ENCODE measurements at regions not wholly inside any gene's neighbourhood (a gene's known extent, or its start where the extent isn't known, plus 50 kb on each side); places are given as distances from the start of the nearest gene placed in this dataset.
"Not testable (repeated sequence)": the region's sequence is repeated elsewhere in the genome, so short reads cannot be mapped to it uniquely, and the experiment has no call there.

DNA sequence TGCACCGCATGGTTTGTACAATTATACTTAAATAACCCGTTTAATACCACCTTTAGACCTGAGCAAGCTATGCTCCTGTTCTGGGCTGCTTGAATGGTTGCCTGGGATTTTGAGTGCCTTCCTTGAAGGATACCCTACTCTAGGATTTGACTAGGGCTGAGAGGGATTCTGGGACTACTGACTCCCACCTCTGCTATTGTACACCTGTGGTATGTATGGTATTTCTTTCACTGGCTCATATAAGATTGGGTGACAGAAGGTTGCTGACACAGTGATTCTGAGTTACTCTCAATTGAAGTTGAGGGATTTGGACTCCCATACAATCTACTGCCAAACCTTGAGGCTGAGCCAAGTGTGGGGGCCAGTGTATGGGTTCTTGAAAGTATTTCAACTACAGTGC lies 494.4 kb upstream of the SEMA3D start:
- TF ChIP-seq, protein P1, sequence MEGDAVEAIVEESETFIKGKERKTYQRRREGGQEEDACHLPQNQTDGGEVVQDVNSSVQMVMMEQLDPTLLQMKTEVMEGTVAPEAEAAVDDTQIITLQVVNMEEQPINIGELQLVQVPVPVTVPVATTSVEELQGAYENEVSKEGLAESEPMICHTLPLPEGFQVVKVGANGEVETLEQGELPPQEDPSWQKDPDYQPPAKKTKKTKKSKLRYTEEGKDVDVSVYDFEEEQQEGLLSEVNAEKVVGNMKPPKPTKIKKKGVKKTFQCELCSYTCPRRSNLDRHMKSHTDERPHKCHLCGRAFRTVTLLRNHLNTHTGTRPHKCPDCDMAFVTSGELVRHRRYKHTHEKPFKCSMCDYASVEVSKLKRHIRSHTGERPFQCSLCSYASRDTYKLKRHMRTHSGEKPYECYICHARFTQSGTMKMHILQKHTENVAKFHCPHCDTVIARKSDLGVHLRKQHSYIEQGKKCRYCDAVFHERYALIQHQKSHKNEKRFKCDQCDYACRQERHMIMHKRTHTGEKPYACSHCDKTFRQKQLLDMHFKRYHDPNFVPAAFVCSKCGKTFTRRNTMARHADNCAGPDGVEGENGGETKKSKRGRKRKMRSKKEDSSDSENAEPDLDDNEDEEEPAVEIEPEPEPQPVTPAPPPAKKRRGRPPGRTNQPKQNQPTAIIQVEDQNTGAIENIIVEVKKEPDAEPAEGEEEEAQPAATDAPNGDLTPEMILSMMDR (conservative IDR thresholded peaks at IDR 0.05): no peak
- Mint-ChIP-seq H3K4me1 (no peaks in the 10 kb centered on the region), H3K36me3 (ENCODE audit: low read depth) (no peaks in the 10 kb centered on the region), H3K27ac (no peak overlapping the region), H3K4me3 (no peak overlapping the region), H3K27me3 (ENCODE audit: insufficient read depth) (no peaks in the 10 kb centered on the region), H3K9me3 (peaks cover 26% of the 10 kb centered on the region)
- H3K27me3 ChIP-seq (ENCODE audit: control insufficient read depth, insufficient read depth, low read length, poor library complexity, severe bottlenecking): no peaks in the 10 kb centered on the region
- DNase-seq: peak; percentile 44
- 90% methylated on average over 2 of the region's 2 CpGs; no CpG with 5 or more reads in 1 of the 2 experiments for WGBS, 2 experiments (ENCODE audit: insufficient coverage in 1 of 2, insufficient read length in 1 of 2)
- no peak overlapping the region for H3K9ac ChIP-seq (ENCODE audit: extremely low read depth, low read length, poor library complexity, severe bottlenecking)
- H3K36me3 ChIP-seq (ENCODE audit: control insufficient read depth, insufficient read depth, low read length): no peaks in the 10 kb centered on the region
- H3K4me3 ChIP-seq (ENCODE audit: low read length): no peak overlapping the region
- peaks cover 12% of the 10 kb centered on the region for H3K9me3 ChIP-seq (ENCODE audit: control insufficient read depth, low read length)
- no peaks in the 10 kb centered on the region for H3K4me1 ChIP-seq (ENCODE audit: control insufficient read depth, insufficient read depth, low read length)
- H3K27ac ChIP-seq (ENCODE audit: low read depth, low read length): no peak overlapping the region

- WGBS, 2 experiments (ENCODE audit: insufficient coverage in 1 of 2, insufficient read length in 1 of 2): 100% methylated on average over 2 of the region's 2 CpGs; no CpG with 5 or more reads in 1 of the 2 experiments
- H3K4me3 Mint-ChIP-seq: not testable (repeated sequence)
These were observed 488.2 kb upstream of the SEMA3D start for GRCh38 chr7:85675093-85675492.

DNA sequence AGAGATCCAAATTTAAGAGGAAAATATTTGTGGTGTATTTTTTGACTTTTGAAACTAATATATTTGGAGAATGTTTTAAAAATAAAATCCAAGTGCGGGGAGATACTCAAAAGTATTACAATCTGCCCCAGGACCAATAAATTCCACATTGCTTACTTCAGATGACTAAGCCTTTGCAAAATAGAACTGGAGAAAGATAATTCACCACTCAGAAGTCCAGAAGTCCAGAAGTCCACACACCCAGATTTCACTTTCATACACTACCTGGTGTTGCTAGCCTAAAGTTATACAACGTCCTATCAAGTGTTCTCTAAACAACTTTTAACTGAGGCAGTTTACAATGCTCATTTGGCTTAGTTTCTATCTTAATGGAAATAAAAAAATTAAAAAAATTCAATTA lies 487.0 kb upstream of the SEMA3D start:
- no peak for DNase-seq
- no peaks in the 10 kb centered on the region for H3K27me3 Mint-ChIP-seq (ENCODE audit: insufficient read depth)
- no peaks in the 10 kb centered on the region for H3K4me1 Mint-ChIP-seq
- TF ChIP-seq, protein P1 (conservative IDR thresholded peaks at IDR 0.05): no peak
- peaks cover 11% of the 10 kb centered on the region for H3K9me3 Mint-ChIP-seq
- no peak overlapping the region for H3K4me3 Mint-ChIP-seq
- H3K9me3 ChIP-seq (ENCODE audit: control insufficient read depth, low read length): no peaks in the 10 kb centered on the region
- no peaks in the 10 kb centered on the region for H3K4me1 ChIP-seq (ENCODE audit: control insufficient read depth, insufficient read depth, low read length)
- H3K36me3 Mint-ChIP-seq (ENCODE audit: low read depth): no peaks in the 10 kb centered on the region
- no peak overlapping the region for H3K9ac ChIP-seq (ENCODE audit: extremely low read depth, low read length, poor library complexity, severe bottlenecking)
- H3K4me3 ChIP-seq (ENCODE audit: low read length): no peak overlapping the region
- H3K36me3 ChIP-seq (ENCODE audit: control insufficient read depth, insufficient read depth, low read length): no peaks in the 10 kb centered on the region
- no peak overlapping the region for H3K27ac Mint-ChIP-seq
- H3K27me3 ChIP-seq (ENCODE audit: control insufficient read depth, insufficient read depth, low read length, poor library complexity, severe bottlenecking): no peaks in the 10 kb centered on the region
- no peak overlapping the region for H3K27ac ChIP-seq (ENCODE audit: low read depth, low read length)
- 88 to 100% methylated on average over 1 to 2 of the region's 2 CpGs for WGBS, 2 experiments (ENCODE audit: insufficient coverage in 1 of 2, insufficient read length in 1 of 2)

More at GRCh38 chr7:85675093-85675492, 488.2 kb upstream of the SEMA3D start:
- not testable (repeated sequence) for H3K4me1 Mint-ChIP-seq; DNase-seq; H3K36me3 ChIP-seq (ENCODE audit: control insufficient read depth, insufficient read depth, low read length); H3K27me3 Mint-ChIP-seq (ENCODE audit: insufficient read depth); H3K27me3 ChIP-seq (ENCODE audit: control insufficient read depth, insufficient read depth, low read length, poor library complexity, severe bottlenecking); H3K9ac ChIP-seq (ENCODE audit: extremely low read depth, low read length, poor library complexity, severe bottlenecking); H3K27ac ChIP-seq (ENCODE audit: low read depth, low read length); H3K4me3 ChIP-seq (ENCODE audit: low read length); H3K36me3 Mint-ChIP-seq (ENCODE audit: low read depth); H3K4me1 ChIP-seq (ENCODE audit: control insufficient read depth, insufficient read depth, low read length); H3K9me3 ChIP-seq (ENCODE audit: control insufficient read depth, low read length); H3K27ac Mint-ChIP-seq
- peaks cover 22% of the 10 kb centered on the region for H3K9me3 Mint-ChIP-seq

GRCh38 chr7:85669225-85669624 lies 482.4 kb upstream of the SEMA3D start:
- no peaks in the 10 kb centered on the region for H3K4me1 Mint-ChIP-seq
- H3K36me3 Mint-ChIP-seq (ENCODE audit: low read depth): no peaks in the 10 kb centered on the region
- Histone ChIP-seq H3K36me3 (ENCODE audit: control insufficient read depth, insufficient read depth, low read length) (no peaks in the 10 kb centered on the region), H3K4me1 (ENCODE audit: control insufficient read depth, insufficient read depth, low read length) (no peaks in the 10 kb centered on the region), H3K27ac (ENCODE audit: low read depth, low read length) (no peak overlapping the region), H3K27me3 (ENCODE audit: control insufficient read depth, insufficient read depth, low read length, poor library complexity, severe bottlenecking) (no peaks in the 10 kb centered on the region), H3K4me3 (ENCODE audit: low read length) (no peak overlapping the region), H3K9me3 (ENCODE audit: control insufficient read depth, low read length) (no peaks in the 10 kb centered on the region), H3K9ac (ENCODE audit: extremely low read depth, low read length, poor library complexity, severe bottlenecking) (no peak overlapping the region)
- H3K27ac Mint-ChIP-seq: no peak overlapping the region
- TF ChIP-seq, protein P1 (conservative IDR thresholded peaks at IDR 0.05): no peak
- H3K9me3 Mint-ChIP-seq: peaks cover 5% of the 10 kb centered on the region
- no peaks in the 10 kb centered on the region for H3K27me3 Mint-ChIP-seq (ENCODE audit: insufficient read depth)
- no peak overlapping the region for H3K4me3 Mint-ChIP-seq
- no peak for DNase-seq
- WGBS, 2 experiments (ENCODE audit: insufficient coverage in 1 of 2, insufficient read length in 1 of 2): 94 to 100% methylated on average over 1 to 3 of the region's 3 CpGs
